Fibroblast of pulmonary artery (primary cell): ENCODE measurements at regions not wholly inside any gene's neighbourhood (a gene's known extent, or its start where the extent isn't known, plus 50 kb on each side); places are given as distances from the start of the nearest gene placed in this dataset.

Source experiments
- DNase-seq: peaks from one replicate; pipeline ENCODE4 v3.0.0-alpha.2; 2010; ENCODE audit warnings: low read depth
- H3K4me3 ChIP-seq: replicated peaks from 2 replicates; pipeline ENCODE4 v1.5.1; 2011; ENCODE audit warnings: low read depth, mild to moderate bottlenecking, control low read depth, low read length, moderate library complexity
- TF ChIP-seq, protein P1 (sequence below): IDR thresholded peaks from 2 replicates; pipeline ENCODE4 v1.5.1; 2011; ENCODE audit warnings: mild to moderate bottlenecking, control low read depth, low read length, inconsistent platforms; ENCODE audit errors: missing control alignments

DNA sequence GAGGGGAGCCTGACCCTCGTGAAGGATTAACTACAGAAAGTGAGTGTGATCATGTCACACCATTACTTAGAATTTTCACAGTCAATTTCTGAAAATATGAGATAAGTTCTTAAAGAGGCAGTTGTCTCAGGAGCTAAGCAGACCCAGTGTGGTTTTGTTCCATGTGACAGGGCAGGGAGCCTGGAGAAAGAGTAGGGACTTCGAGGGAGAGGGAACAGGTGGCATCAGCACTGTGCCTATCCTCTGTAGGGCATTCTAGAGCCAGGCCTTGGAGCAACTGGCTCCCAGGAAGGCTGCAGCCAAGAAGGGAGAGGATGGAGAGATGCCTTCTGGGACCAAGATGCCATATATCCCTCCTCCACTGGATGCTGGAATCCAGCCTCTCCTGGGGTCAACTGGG lies 183.0 kb downstream of the TSHZ3 start:
- no peak for DNase-seq
- no peak overlapping the region for H3K4me3 ChIP-seq
- TF ChIP-seq, protein P1, sequence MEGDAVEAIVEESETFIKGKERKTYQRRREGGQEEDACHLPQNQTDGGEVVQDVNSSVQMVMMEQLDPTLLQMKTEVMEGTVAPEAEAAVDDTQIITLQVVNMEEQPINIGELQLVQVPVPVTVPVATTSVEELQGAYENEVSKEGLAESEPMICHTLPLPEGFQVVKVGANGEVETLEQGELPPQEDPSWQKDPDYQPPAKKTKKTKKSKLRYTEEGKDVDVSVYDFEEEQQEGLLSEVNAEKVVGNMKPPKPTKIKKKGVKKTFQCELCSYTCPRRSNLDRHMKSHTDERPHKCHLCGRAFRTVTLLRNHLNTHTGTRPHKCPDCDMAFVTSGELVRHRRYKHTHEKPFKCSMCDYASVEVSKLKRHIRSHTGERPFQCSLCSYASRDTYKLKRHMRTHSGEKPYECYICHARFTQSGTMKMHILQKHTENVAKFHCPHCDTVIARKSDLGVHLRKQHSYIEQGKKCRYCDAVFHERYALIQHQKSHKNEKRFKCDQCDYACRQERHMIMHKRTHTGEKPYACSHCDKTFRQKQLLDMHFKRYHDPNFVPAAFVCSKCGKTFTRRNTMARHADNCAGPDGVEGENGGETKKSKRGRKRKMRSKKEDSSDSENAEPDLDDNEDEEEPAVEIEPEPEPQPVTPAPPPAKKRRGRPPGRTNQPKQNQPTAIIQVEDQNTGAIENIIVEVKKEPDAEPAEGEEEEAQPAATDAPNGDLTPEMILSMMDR: no peak

DNA sequence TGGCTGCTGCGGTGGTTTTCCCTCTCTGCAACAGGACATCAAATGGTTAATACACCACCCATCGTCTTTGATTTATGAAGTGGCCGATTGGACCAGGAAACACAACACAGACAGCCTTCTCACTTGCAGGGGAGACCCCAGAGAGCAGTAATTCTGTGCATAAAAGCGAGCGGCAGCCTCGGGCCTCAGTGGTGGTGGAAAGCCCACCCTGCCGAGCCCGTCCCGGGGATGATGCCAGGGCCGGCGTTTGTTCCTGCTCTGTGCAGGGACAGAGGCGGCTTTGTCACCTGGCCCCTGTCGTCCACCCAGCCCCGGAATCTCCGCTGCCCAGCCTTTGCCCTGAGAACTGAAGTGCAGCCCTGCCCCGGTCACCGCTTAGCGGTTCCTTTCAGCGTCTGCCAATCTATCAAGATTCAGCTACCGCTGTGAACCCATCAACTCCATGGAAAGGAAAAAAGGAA lies 184.4 kb downstream of the TSHZ3 start:
- DNase-seq: no peak
- TF ChIP-seq, protein P1: no peak
- no peak overlapping the region for H3K4me3 ChIP-seq

DNA sequence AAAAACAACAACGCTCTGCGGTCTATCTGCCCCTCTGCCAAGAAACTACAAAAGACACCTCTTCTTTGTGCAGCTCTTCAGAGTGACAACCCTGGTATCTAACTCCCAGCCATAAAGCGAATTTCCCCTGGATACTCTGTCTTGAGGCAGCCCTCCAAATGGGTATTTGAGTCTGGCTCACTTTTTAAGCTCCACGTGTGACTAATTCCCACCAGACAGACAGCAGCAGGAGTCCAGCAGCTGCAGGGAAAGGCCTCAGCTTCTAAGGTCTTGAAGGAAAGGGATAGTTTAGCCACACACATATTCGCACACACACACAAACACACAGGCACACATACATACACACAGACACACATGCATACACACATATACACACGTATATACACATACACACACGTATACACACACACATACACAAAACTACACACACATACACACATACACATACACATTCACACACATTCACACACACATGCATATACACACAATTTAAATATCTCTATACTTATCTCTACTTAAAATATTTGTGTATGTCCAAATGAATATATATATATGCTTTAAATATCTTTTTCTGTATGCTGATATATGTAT lies 188.8 kb downstream of the TSHZ3 start:
- no peak overlapping the region for H3K4me3 ChIP-seq
- DNase-seq: no peak
- TF ChIP-seq, protein P1: no peak

DNA sequence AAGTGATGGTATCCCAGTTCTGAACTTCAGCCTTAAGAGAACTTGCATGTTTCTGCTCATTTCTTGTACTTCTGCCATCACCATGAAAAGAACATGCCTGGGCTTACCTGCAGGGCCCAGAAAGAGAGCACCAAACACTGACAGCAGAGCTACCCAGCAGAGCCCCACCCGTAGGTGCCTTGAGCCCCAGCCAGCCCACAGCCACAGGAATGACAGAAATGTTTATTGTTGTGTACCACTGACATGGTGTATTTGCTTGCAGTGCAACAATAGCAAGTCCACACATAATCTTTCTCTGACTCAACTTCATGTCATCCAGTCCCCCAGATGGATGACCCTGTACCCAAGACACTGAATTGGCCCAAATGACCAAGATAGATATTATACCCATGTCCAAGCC lies 195.2 kb downstream of the TSHZ3 start:
- TF ChIP-seq, protein P1: no peak
- H3K4me3 ChIP-seq: no peak overlapping the region
- DNase-seq: peak; percentile 26

DNA sequence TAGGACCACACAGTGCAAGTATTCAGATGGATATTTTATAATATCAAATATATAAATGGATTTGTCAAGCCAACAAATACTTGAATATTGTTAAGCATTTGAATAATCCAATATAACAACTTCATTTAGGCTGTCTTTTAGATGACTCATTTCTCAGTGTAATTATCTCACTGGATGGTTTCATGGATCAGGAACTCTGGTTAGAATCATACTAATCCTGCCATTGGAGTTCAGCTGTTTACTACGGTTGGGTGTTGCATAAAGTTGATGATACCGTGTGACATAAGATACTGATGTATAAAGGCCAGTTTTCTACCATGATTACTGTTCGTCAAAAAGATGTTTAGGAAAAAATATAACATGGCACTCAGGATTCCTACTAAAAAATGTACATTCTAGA lies 196.3 kb downstream of the TSHZ3 start:
- TF ChIP-seq, protein P1: no peak
- no peak for DNase-seq

DNA sequence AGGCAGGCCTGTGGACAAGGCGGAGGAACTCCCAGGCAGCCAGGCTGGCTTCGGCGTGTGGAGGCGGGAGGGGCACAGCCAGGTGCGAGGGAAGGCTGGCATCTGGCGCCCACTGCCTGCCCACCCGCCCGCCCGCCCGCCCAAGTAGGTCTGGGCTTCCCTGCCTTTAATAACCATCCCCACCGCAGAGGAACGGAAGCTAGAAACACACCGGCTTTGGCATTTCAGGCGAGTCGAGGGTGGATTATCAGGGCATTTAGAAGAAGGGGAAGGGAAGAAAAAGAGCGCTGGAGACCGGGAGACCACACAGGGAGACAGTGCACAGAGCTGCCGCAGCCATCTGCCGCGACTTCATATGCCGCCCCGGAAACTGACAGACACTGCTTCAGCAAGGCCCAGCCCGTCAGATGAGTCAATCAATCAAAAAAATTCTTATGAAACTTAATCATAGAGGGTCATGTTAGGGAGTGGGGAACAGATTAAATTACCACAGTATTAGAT lies 199.7 kb downstream of the TSHZ3 start:
- TF ChIP-seq, protein P1: no peak
- DNase-seq: no peak
- H3K4me3 ChIP-seq: no peak overlapping the region

More for the DNA sequence above, 196.3 kb downstream of the TSHZ3 start:
- H3K4me3 ChIP-seq: no peak overlapping the region

DNA sequence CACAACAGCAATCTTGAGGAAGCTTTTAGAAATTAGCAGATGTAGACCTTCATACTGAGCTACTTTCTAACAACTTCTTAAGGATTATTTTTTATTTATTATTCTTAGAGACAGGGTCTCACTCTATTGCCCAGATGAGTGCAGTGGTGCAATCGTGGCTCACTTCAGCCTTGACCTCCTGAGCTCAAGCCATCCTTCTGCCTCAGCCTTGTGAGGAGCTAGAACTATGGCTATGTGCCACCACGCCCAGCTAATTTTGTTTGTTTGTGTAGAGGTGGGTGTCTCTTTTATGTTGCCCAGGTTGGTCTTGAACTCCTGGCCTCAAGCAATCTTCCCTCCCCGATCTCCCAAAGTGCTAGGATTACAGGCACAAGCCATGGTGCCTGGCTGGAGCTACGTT lies 200.6 kb downstream of the TSHZ3 start:
- H3K4me3 ChIP-seq: no peak overlapping the region
- TF ChIP-seq, protein P1: no peak
- DNase-seq: no peak
